COLO668 (cell line): ENCODE measurements at regions not wholly inside any gene's neighbourhood (a gene's known extent, or its start where the extent isn't known, plus 50 kb on each side); places are given as distances from the start of the nearest gene placed in this dataset.
A peak's percentile ranks its signal among the peaks of the same experiment; 100 is the strongest.

ENCODE experiments used
- DNase-seq: peaks from one replicate; lab custom pipeline; 2025; ENCODE audit not compliant: unreplicated experiment; lab: John Stamatoyannopoulos, UW

DNA sequence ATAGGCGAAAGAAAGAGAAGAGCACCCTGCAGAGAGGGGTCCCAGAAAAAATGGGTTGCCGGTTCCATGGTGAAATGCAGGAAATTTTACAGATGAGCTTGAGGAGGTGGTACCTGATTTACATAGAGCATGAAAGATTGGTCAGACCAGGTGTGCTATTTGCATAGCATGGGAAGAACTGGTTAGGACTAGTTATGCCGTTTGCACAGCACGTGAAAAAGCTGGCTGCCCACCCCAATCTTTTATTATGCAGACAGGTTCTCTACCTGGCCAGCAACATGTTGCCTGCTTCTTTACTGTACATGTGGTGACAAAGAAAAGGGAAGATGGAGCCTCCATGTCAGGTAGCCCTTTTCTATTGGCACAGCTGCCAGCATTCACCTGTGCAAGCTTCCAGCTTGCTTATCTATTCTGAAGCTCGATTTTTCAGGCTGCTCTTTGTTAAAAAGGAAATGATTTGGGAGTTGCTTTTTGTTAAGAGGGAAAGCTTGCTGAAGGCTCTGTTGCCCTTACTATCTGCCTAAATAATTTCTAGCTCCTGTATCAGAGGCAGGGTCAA, 62.9 kb upstream of the ELK3 start:
- DNase-seq: no peak

DNA sequence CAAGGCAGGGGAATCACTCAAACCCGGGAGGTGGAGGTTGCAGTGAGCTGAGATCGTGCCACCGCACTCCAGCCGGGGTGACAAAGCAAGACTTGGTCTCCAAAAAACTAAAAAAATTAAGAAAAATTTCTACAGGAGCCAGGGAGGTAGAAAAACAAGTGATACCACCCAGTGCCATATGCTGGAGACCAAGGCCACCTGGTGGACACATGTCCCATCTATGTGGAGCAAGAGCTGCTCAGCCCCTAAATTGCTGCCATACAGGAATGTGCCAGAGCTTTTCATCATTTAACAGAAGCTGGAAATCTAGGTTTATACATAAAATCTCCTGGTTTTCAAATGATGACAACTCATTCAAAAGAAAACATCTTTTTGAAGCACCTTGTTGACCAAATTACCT, 61.4 kb upstream of the ELK3 start:
- DNase-seq: peak; percentile 36

DNA sequence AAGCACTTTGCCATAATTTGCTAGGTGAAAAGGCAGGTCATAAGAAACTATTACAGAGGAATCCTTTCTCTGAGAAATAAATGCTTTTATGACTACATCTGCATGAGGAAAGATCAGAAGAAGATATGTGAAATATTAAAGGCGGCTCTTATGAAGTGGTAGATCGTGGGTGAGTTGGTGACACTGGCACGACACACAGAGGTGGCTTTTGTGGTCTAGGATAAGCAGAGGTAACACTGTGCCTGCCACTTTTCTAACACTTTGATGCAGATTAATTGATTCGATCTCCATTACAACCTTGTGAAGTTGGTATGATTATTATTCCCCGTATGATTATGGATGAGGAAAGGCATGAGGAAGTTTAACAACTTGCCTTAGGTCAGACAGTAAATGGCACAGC, 60.0 kb upstream of the ELK3 start:
- DNase-seq: no peak

DNA sequence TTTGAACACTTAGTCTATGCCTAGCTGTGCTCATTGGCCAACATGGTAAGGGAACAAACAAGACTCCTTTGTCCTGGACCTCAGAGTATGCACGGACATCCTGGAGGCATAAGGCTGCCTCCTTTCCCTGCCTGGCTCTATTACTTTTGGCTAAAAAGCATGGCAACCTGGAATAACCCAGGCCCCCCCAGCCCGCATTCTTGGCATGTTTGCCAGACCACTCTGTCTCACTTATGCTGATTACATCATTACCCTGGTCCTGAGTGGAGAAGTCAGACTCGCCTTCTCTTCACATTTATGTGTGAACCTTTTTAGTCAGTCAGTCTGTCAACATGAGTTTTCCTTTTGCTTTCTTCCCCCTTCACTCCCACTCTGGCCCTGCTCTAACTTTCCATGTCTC, 58.0 kb upstream of the ELK3 start:
- no peak for DNase-seq

DNA sequence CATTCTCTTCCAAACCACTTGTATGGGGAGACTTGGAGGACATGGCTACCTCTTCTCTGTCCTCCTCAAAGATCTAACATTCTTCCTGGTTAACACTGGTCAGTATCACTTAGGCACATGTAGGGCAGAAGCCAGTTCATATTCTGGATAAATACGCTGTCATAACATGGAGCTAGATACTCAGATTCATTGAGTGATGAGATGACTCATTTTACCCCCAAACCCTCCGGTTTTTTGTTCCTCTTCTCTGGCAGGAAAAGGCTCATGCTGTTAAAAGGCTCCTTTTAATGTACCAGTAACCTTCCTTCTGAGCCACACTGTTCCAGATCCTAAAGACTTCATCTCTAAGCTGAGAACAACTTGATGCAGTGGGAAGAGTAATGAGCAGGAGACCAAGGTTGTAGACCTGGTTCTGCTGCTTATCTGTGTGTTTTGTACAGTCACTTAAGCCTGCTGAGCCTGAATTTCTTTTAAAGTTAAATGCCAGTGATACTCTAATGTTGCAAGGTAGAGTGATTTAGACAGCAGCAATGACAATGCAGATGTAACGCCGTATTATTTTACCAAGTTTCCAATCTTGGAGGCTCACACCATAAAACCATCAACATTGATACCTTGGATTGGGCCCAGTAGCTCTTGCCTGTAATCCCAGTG, 57.3 kb upstream of the ELK3 start:
- no peak for DNase-seq

DNA sequence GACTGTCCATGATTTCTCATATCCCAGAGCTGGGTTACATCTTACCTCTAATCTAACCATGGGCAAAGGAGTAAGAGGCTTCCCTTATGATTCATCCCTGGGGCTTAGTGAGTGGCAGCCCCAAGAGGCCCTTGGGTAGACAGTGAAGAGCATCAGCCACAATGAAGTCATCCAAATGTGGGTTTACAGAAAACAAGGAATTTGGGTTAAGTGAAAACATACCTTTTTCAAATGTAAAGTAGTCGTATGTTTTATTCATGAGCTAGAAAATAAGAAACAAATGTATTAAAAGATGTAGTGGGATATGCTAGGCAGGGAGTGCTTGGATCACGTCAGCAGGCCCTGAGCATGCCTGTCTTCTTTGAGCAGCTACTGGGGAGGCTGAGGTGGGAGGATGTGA, 54.0 kb upstream of the ELK3 start:
- no peak for DNase-seq

DNA sequence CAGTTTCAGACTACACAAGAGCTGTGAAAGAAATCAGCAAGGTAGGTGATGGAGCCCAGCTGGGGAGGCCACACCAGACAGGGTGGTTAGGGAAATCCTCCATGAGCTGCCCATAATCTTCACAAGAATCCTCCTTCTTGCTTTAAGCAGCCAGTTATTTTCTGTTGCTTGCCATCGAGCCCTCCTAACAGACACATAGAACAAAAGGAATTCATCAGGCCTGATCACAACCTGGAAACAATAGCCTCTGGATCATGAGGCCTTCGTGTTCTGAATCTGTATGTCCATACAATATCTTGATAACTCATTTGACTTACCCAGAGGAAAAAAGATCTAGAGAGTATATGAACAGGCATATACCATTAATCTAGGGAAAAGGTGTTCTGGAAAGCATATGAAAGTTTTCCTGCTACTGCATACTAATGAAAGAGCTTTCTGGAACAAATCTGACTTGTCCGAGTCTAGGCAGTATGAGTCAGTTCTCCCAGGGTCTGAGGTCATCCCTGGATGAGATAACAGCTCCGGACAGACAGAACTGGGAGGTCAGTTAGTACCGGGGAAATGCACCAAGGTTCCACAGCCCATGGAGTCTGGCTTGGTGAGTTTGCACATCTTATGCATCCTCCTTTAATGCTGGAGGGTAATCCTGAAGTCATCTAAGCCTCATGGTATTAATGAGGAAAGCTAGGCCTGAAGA, 52.8 kb upstream of the ELK3 start:
- DNase-seq: no peak

DNA sequence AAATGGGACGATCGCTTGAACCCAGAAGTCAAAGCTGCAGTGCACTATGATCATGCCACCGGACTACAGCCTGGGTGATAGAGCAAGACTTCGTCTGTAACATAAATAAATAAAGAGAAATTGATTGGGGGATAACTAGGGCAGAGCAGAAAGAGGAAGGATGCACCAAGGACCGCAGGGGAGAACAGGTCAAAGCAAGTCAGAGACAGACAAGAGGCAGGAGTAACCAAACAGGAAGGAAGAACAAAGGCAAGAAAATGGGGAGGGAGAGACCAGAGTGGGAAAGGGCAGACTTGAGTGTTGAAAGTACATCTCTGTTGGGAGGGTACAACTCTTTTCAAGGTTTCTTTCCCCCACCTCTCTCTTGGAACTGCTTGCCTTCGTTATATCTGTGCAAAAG, 50.8 kb upstream of the ELK3 start:
- no peak for DNase-seq

DNA sequence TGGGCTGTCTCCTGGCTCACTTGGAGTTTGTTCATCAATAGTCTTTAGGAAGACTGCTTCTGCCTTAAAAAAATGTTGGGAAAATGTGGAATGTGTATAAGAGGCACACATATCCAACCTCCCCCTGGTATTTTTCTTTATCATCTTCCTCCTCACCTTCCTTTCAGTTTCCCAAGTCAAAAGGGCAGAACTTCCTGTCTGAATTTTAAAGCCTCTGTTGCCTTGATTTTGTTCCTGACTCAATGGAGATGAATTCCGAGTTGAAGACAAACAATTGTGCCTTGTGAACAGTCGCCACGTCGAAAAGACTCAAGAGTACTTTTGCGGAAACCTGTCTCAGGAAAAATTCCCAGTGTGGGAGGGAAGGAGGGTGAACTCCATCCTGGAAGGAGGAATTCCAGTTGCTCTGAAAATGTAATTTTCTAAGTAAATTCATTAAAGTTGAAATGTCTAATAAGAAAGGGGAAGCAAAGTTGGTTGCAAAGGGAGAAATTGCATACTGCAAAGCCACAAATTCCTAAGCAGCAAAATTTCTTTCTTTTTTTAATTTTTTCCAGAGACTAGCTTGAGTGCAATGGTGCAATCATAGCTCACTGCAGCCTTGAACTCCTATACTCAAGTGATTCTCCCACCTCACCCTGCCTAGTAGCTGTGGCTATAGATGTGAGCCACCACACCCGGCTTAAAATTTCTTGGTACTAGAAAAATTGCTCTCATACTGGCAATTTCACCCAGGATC, 50.2 kb upstream of the ELK3 start:
- DNase-seq: no peak
